IMR-90 (cell line): ENCODE measurements at regions not wholly inside any gene's neighbourhood (a gene's known extent, or its start where the extent isn't known, plus 50 kb on each side); places are given as distances from the start of the nearest gene placed in this dataset.

ENCODE experiments used
- ATAC-seq: fragments of 200-7000 bp; cut with Tn5 transposase; 2 replicates; pipeline ENCODE4 v1.9.1; 2020; ENCODE audit warnings: low read depth, mild to moderate bottlenecking, moderate library complexity
- BruUV-seq: library from RNA; stranded (reverse); fragments of 400-500 nt; replicated peaks from 2 replicates; lab custom pipeline; 2021; lab: Mats Ljungman, UMichigan
- CTCF ChIA-PET: fragments of 300-600 bp; formaldehyde crosslinking; extraction: SDS; loops from one replicate; lab custom pipeline; 2021; ENCODE audit warnings: antibody characterized with exemption; lab: Yijun Ruan, JAX
- POLR2A ChIA-PET: fragments of 300-600 bp; sonication (Branson Sonifier 250); formaldehyde crosslinking; loops from one replicate; lab custom pipeline; 2022; ENCODE audit warnings: antibody characterized with exemption; ENCODE audit not compliant: unreplicated experiment; lab: Charles Lee
- DNase-seq: peaks from one replicate; pipeline ENCODE4 v3.0.0; 2013
- H2AFZ ChIP-seq: replicated peaks from 2 replicates; pipeline ENCODE3; 2013; ENCODE audit warnings: low read length, mild to moderate bottlenecking; ENCODE audit not compliant: poor library complexity
- H2AK5ac ChIP-seq: 2 replicates; pipeline ENCODE4 v1.6.1; 2013; ENCODE audit warnings: low read depth, low read length, inconsistent platforms
- H2AK9ac ChIP-seq: replicated peaks from 2 replicates; pipeline ENCODE3; 2013; ENCODE audit warnings: mild to moderate bottlenecking, low read depth, low read length, moderate library complexity; ENCODE audit not compliant: poor library complexity
- H2BK120ac ChIP-seq: 2 replicates; pipeline ENCODE4 v1.6.1; 2013; ENCODE audit warnings: low read depth, low read length, inconsistent platforms
- H2BK15ac ChIP-seq: 3 replicates; pipeline ENCODE4 v1.6.1; 2013; ENCODE audit warnings: low read depth, low read length, inconsistent platforms
- H2BK20ac ChIP-seq: 2 replicates; pipeline ENCODE4 v1.6.1; 2013; ENCODE audit warnings: low read depth, mild to moderate bottlenecking, inconsistent platforms, low read length, moderate library complexity
- H2BK5ac ChIP-seq: 2 replicates; pipeline ENCODE4 v1.6.1; 2013; ENCODE audit warnings: mild to moderate bottlenecking, low read depth, low read length, inconsistent platforms; ENCODE audit not compliant: poor library complexity, severe bottlenecking
- H3K14ac ChIP-seq: replicated peaks from 2 replicates; pipeline ENCODE4 v1.6.1; 2013; ENCODE audit warnings: low read depth, low read length, inconsistent platforms
- H3K18ac ChIP-seq: 2 replicates; pipeline ENCODE4 v1.6.1; 2013; ENCODE audit warnings: low read depth, low read length, control low read depth
- H3K23ac ChIP-seq: 2 replicates; pipeline ENCODE4 v1.6.1; 2013; ENCODE audit warnings: low read depth, low read length, inconsistent platforms
- H3K27ac ChIP-seq: 2 replicates; pipeline ENCODE4 v1.5.1; 2013; ENCODE audit warnings: mild to moderate bottlenecking, control low read depth, low read length; ENCODE audit not compliant: insufficient read depth
- H3K27me3 ChIP-seq: 2 replicates; pipeline ENCODE4 v1.6.1; 2013; ENCODE audit warnings: low read length; ENCODE audit not compliant: control insufficient read depth, insufficient read depth
- H3K36me3 ChIP-seq: 2 replicates; pipeline ENCODE4 v1.6.1; 2013; ENCODE audit warnings: low read length, mixed read lengths; ENCODE audit not compliant: control insufficient read depth, insufficient read depth
- H3K4ac ChIP-seq: 2 replicates; pipeline ENCODE4 v1.6.1; 2013; ENCODE audit warnings: low read depth, low read length, inconsistent platforms
- H3K4me1 ChIP-seq: 2 replicates; pipeline ENCODE4 v1.6.1; 2013; ENCODE audit warnings: low read length, mixed read lengths; ENCODE audit not compliant: control insufficient read depth, insufficient read depth
- H3K4me2 ChIP-seq: 2 replicates; pipeline ENCODE4 v1.6.1; 2013; ENCODE audit warnings: low read depth, mild to moderate bottlenecking, control low read depth, low read length, moderate library complexity
- H3K4me3 ChIP-seq: 2 replicates; pipeline ENCODE4 v1.5.1; 2013; ENCODE audit warnings: low read depth, mild to moderate bottlenecking, control low read depth, low read length, moderate library complexity; ENCODE audit not compliant: insufficient read depth
- H3K56ac ChIP-seq: 2 replicates; pipeline ENCODE4 v1.6.1; 2013; ENCODE audit warnings: low read length, inconsistent platforms; ENCODE audit not compliant: insufficient read depth; ENCODE audit errors: extremely low read depth
- H3K79me1 ChIP-seq, 2 experiments: 2 replicates each; pipeline ENCODE4 v1.6.1; 2013; ENCODE audit warnings: low read length in 2 of 2, inconsistent platforms in 1 of 2, low read depth in 1 of 2
- H3K9ac ChIP-seq: 2 replicates; pipeline ENCODE4 v1.6.1; 2013; ENCODE audit warnings: low read depth, low read length, control low read depth
- H3K9me1 ChIP-seq: 2 replicates; pipeline ENCODE4 v1.6.1; 2013; ENCODE audit warnings: low read length, inconsistent platforms; ENCODE audit not compliant: insufficient read depth
- H3K9me3 ChIP-seq: 2 replicates; pipeline ENCODE4 v1.6.1; 2013; ENCODE audit warnings: low read length; ENCODE audit not compliant: control insufficient read depth, insufficient read depth
- H4K20me1 ChIP-seq: 2 replicates; pipeline ENCODE4 v1.6.1; 2013; ENCODE audit warnings: low read length, inconsistent platforms; ENCODE audit not compliant: insufficient read depth
- H4K5ac ChIP-seq: 2 replicates; pipeline ENCODE4 v1.6.1; 2013; ENCODE audit warnings: mild to moderate bottlenecking, low read depth, low read length, control low read depth
- H4K8ac ChIP-seq, 2 experiments: 2 replicates each; pipeline ENCODE4 v1.6.1; 2013; ENCODE audit warnings: low read depth in 2 of 2, low read length in 2 of 2, control low read depth in 1 of 2, inconsistent platforms in 1 of 2
- H4K91ac ChIP-seq: 2 replicates; pipeline ENCODE4 v1.6.1; 2013; ENCODE audit warnings: low read depth, low read length, inconsistent platforms; ENCODE audit not compliant: insufficient read depth
- BHLHE40 ChIP-seq: fragments of 150-350 bp; IDR thresholded peaks from 2 replicates; pipeline ENCODE4 v1.6.1; 2016; ENCODE audit warnings: mild to moderate bottlenecking, low read depth, low read length
- CEBPB ChIP-seq: IDR thresholded peaks from 2 replicates; pipeline ENCODE4 v1.6.1; 2012; ENCODE audit warnings: low read depth, low read length, improper control_type of control experiment
- CHD1 ChIP-seq: IDR thresholded peaks from 2 replicates; pipeline ENCODE4 v1.6.1; 2012; ENCODE audit warnings: low read depth, low read length, improper control_type of control experiment
- FOS ChIP-seq: fragments of 150-350 bp; IDR thresholded peaks from 2 replicates; pipeline ENCODE4 v1.6.1; 2016; ENCODE audit warnings: low read depth, low read length
- MAFK ChIP-seq: IDR thresholded peaks from 2 replicates; pipeline ENCODE4 v1.6.1; 2012; ENCODE audit warnings: low read depth, low read length, improper control_type of control experiment
- MAZ ChIP-seq: IDR thresholded peaks from 2 replicates; pipeline ENCODE4 v1.6.1; 2012; ENCODE audit warnings: low read depth, mild to moderate bottlenecking, low read length, improper control_type of control experiment, moderate library complexity, borderline replicate concordance
- MXI1 ChIP-seq: IDR thresholded peaks from 2 replicates; pipeline ENCODE4 v1.6.1; 2012; ENCODE audit warnings: low read depth, mild to moderate bottlenecking, low read length, moderate library complexity, borderline replicate concordance
- NFE2L2 ChIP-seq: fragments of 150-350 bp; IDR thresholded peaks from 2 replicates; pipeline ENCODE4 v1.6.1; 2016; ENCODE audit warnings: low read depth, mild to moderate bottlenecking, low read length
- POLR2A ChIP-seq: IDR thresholded peaks from 2 replicates; pipeline ENCODE4 v1.6.1; 2012; ENCODE audit warnings: mild to moderate bottlenecking, low read depth, low read length
- RAD21 ChIP-seq: IDR thresholded peaks from 2 replicates; pipeline ENCODE4 v1.6.1; 2012; ENCODE audit warnings: low read length, improper control_type of control experiment
- RCOR1 ChIP-seq: IDR thresholded peaks from 2 replicates; pipeline ENCODE4 v1.6.1; 2012; ENCODE audit warnings: mild to moderate bottlenecking, low read length, improper control_type of control experiment; ENCODE audit not compliant: insufficient replicate concordance
- RFX5 ChIP-seq: IDR thresholded peaks from 2 replicates; pipeline ENCODE4 v1.8.0; 2012; ENCODE audit warnings: low read depth, mild to moderate bottlenecking, low read length, moderate library complexity
- SMC3 ChIP-seq: fragments of 150-350 bp; IDR thresholded peaks from 2 replicates; pipeline ENCODE4 v1.6.1; 2016; ENCODE audit warnings: low read depth, mild to moderate bottlenecking, antibody characterized with exemption, low read length, moderate library complexity
- dilution Hi-C: fragments of 300-500 bp; cut with HindIII; formaldehyde crosslinking; loops from one replicate; pipeline ENCODE4 v1.14.3; 2018; ENCODE audit warnings: low sequenced_read_pairs; ENCODE audit not compliant: unreplicated experiment
- in situ Hi-C: fragments of 300-500 bp; cut with MboI; formaldehyde crosslinking; loops from 3 replicates; pipeline ENCODE4 v1.14.3; 2019; ENCODE audit warnings: low sequenced_read_pairs, inconsistent platforms, mixed read lengths
- intact Hi-C: fragments of 100-400 bp; cut with micrococcal nuclease; formaldehyde crosslinking; loops from 2 replicates; pipeline ENCODE4 v1.10.0; 2022
- TF ChIP-seq, protein P1 (sequence below): fragments of 150-350 bp; IDR thresholded peaks from 2 replicates; pipeline ENCODE4 v1.6.1; 2017; ENCODE audit warnings: mild to moderate bottlenecking, antibody characterized with exemption, low read length, low read depth
- TF ChIP-seq, protein P2 (sequence below): conservative IDR thresholded peaks from 2 replicates; pipeline ENCODE4 v1.5.1; 2012; ENCODE audit warnings: mild to moderate bottlenecking, low read depth, low read length, improper control_type of control experiment
- TF ChIP-seq, protein P3 (sequence below): fragments of 150-350 bp; IDR thresholded peaks from 2 replicates; pipeline ENCODE4 v1.6.1; 2016; ENCODE audit warnings: low read depth, mild to moderate bottlenecking, low read length, moderate library complexity, borderline replicate concordance

DNA sequence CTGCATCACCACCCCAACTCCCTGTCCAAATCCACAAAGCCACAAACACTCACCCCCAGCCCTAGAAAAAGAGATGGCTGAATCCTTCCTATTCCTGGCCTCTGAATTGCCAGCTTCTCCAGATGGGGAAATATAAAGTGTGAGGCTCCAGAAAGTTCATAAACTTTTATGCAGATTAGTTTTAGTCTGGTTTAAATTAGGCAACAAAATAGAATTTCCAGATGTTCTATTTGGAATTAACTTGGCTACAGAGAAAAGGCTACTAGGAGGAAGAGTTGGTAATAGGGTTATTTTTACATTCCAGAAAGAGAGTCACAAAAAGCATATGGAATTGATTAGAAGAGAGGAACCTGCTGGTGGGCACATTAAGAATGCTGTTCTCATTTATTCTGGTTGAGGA, 56.0 kb downstream of the EN1 start:
- BruUV-seq = no TSS peak
- H3K27ac ChIP-seq = no peak overlapping the region
- no peaks in the 10 kb centered on the region for H3K36me3 ChIP-seq
- in situ Hi-C loops (no loop called here), intact Hi-C loops (no loop called here), dilution Hi-C loops (no loop called here)
- no peak overlapping the region for H3K4ac ChIP-seq
- no peak overlapping the region for H4K91ac ChIP-seq
- H3K4me3 ChIP-seq = no peak overlapping the region
- H3K4me1 ChIP-seq = no peaks in the 10 kb centered on the region
- H2AK9ac ChIP-seq = no peak overlapping the region
- no peaks in the 10 kb centered on the region for H3K9me3 ChIP-seq
- no peak for TF ChIP-seq BHLHE40
- no peak for TF ChIP-seq POLR2A
- no peak for TF ChIP-seq MAFK
- TF ChIP-seq, protein P1, sequence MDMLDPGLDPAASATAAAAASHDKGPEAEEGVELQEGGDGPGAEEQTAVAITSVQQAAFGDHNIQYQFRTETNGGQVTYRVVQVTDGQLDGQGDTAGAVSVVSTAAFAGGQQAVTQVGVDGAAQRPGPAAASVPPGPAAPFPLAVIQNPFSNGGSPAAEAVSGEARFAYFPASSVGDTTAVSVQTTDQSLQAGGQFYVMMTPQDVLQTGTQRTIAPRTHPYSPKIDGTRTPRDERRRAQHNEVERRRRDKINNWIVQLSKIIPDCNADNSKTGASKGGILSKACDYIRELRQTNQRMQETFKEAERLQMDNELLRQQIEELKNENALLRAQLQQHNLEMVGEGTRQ = no peak
- TF ChIP-seq, protein P2, sequence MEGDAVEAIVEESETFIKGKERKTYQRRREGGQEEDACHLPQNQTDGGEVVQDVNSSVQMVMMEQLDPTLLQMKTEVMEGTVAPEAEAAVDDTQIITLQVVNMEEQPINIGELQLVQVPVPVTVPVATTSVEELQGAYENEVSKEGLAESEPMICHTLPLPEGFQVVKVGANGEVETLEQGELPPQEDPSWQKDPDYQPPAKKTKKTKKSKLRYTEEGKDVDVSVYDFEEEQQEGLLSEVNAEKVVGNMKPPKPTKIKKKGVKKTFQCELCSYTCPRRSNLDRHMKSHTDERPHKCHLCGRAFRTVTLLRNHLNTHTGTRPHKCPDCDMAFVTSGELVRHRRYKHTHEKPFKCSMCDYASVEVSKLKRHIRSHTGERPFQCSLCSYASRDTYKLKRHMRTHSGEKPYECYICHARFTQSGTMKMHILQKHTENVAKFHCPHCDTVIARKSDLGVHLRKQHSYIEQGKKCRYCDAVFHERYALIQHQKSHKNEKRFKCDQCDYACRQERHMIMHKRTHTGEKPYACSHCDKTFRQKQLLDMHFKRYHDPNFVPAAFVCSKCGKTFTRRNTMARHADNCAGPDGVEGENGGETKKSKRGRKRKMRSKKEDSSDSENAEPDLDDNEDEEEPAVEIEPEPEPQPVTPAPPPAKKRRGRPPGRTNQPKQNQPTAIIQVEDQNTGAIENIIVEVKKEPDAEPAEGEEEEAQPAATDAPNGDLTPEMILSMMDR = no peak
- TF ChIP-seq CHD1 = no peak
- no peak for TF ChIP-seq RCOR1
- no peak for TF ChIP-seq SMC3
- no peak for TF ChIP-seq MXI1
- TF ChIP-seq CEBPB = no peak
- TF ChIP-seq, protein P3, sequence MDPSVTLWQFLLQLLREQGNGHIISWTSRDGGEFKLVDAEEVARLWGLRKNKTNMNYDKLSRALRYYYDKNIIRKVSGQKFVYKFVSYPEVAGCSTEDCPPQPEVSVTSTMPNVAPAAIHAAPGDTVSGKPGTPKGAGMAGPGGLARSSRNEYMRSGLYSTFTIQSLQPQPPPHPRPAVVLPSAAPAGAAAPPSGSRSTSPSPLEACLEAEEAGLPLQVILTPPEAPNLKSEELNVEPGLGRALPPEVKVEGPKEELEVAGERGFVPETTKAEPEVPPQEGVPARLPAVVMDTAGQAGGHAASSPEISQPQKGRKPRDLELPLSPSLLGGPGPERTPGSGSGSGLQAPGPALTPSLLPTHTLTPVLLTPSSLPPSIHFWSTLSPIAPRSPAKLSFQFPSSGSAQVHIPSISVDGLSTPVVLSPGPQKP = no peak
- TF ChIP-seq MAZ = no peak
- TF ChIP-seq RFX5 = no peak
- no peak for TF ChIP-seq FOS
- no peak for TF ChIP-seq NFE2L2
- no peak for TF ChIP-seq RAD21
- POLR2A ChIA-PET = no interaction called here
- no peaks in the 10 kb centered on the region; the same call in 1 of the 2 replicates for H3K9me1 ChIP-seq
- H3K56ac ChIP-seq = no peak overlapping the region
- ATAC-seq (no peak), DNase-seq (no peak)
- no peak overlapping the region for H2BK5ac ChIP-seq
- peaks cover 2% of the 10 kb centered on the region for H3K27me3 ChIP-seq
- no peaks in the 10 kb centered on the region for H3K79me1 ChIP-seq
- no peak overlapping the region for H2AK5ac ChIP-seq
- H3K4me2 ChIP-seq = no peak overlapping the region
- H4K8ac ChIP-seq = no peak overlapping the region
- H4K20me1 ChIP-seq = no peaks in the 10 kb centered on the region
- H3K23ac ChIP-seq = no peak overlapping the region
- H3K18ac ChIP-seq = no peak overlapping the region
- no peak overlapping the region for H3K14ac ChIP-seq
- CTCF ChIA-PET = no interaction called here
- H3K9ac ChIP-seq = no peak overlapping the region
- no peak overlapping the region for H2BK15ac ChIP-seq
- no peak overlapping the region for H4K5ac ChIP-seq
- H2BK120ac ChIP-seq = no peak overlapping the region
- H2AFZ ChIP-seq = no peak overlapping the region
- H2BK20ac ChIP-seq = no peak overlapping the region
